ENCODE measurements at regions not wholly inside any gene's neighbourhood (a gene's known extent, or its start where the extent isn't known, plus 50 kb on each side); places are given as distances from the start of the nearest gene placed in this dataset.

DNA sequence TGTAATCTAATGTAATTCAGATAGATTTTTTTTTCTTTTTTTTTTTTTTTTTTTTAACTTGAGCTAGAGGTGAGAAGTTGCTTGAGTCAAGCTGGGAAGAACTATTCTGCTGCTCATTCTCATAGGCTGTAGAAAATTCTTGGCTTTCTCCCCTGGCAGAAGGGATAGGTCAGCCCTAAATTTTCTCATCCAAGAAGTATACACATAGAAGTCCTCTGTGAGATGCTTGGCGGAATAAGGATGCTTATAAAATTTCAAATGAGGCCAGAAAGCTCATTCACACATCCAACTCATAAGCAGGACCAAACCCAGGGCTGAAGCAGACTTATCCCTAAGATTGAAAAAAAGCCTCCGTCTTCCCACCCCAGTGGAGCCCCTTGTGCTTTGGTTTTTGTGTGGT lies 572.5 kb downstream of the SQOR start:
- no peak for DNase-seq (ENCODE audit: low read depth in 2 of 3, low spot score in 2 of 3)

DNA sequence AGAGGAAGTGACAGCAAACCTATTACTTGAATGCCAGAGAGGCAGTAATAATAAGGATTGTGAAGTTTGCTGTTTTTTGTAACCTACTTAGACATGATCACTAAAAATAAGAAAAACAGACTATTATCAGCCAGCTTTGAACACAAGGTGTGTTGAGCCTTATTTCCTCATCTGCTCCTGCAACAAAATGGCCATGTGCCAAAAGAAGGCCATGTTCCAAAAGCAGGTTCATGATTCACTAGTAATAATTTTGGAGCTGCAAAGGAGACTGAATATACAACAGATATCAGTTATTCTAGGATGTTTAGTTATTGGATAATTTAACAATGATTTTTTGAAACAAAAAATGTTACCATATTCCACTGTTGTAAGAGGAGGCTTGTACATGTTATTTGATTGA lies 578.7 kb downstream of the SQOR start:
- DNase-seq (ENCODE audit: low read depth in 2 of 3, low spot score in 2 of 3) = no peak

- no peak for DNase-seq (ENCODE audit: low read depth in 2 of 3, low spot score in 2 of 3)
Measured at GRCh38 chr15:46222826-46223225, 588.0 kb downstream of the SQOR start.

GRCh38 chr15:46229263-46229662 lies 594.4 kb downstream of the SQOR start:
- DNase-seq (ENCODE audit: low read depth in 2 of 3, low spot score in 2 of 3) = no peak

- DNase-seq (ENCODE audit: low read depth in 2 of 3, low spot score in 2 of 3) = no peak
Measured at GRCh38 chr15:46231786-46232185, 597.0 kb downstream of the SQOR start.

- DNase-seq (ENCODE audit: low read depth in 2 of 3, low spot score in 2 of 3) = no peak
Measured at GRCh38 chr15:46232471-46232870, 597.6 kb downstream of the SQOR start.

DNA sequence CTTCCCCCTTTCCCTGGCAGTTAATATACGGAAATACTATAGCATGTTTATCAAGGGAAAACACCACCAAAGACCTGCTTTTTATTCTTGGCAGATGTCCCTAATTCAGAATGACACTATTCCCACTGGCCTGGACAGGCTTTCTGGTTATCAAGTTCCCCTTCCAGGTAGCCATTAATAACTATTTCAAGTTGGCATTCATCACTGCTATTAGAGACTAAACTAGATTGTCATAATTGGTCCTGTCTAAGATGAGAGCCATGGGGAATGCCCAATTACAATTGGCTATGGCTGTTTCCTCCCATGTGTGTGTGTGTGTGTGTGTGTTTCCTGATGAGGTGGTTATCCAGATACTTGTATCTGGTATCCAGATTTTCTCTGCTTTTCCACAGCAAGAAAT lies 608.1 kb downstream of the SQOR start:
- DNase-seq (ENCODE audit: low read depth in 2 of 3, low spot score in 2 of 3) = no peak

DNA sequence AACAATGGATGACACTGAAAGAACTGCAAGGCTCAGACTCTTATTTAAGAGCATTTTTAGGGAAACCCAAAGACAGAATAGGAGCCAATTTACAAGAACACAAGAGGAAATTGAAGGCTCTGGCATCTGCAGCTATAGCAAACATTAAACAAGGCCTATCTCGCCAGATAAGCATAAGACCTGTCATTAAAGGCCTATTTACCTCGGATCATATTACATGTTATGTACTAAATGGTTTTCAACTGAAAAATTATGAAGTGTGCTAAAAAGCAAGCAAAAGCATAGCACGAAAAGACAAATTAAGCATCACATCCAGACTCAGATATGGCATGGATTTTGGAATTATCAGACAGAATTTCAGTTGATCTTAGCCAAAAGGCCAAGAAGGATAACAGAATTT lies 617.1 kb downstream of the SQOR start:
- no peak for DNase-seq (ENCODE audit: low read depth in 2 of 3, low spot score in 2 of 3)

GRCh38 chr15:46258056-46258455 lies 623.2 kb downstream of the SQOR start:
- DNase-seq (ENCODE audit: low read depth in 2 of 3, low spot score in 2 of 3) = no peak

DNA sequence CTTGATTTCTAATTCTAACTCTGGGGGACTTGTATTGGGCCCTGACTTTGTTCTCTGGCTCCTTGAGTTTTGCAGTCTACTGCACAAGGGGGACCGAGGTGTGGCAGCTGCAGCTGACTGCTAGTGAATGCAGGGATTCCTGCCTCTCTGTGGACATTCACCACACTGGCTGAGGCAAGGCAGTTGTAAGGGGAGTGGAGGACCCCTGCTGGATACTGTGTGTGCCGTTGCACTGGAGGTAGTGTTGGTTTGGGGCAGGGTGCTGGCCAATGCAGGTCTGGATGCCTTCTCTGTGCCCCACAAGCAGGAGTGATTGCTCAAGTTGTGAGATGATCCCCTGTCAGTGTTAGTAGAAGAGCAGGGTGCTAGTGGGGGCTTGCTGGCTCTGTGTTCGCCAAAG lies 626.1 kb downstream of the SQOR start:
- no peak for DNase-seq (ENCODE audit: low read depth in 2 of 3, low spot score in 2 of 3)

DNA sequence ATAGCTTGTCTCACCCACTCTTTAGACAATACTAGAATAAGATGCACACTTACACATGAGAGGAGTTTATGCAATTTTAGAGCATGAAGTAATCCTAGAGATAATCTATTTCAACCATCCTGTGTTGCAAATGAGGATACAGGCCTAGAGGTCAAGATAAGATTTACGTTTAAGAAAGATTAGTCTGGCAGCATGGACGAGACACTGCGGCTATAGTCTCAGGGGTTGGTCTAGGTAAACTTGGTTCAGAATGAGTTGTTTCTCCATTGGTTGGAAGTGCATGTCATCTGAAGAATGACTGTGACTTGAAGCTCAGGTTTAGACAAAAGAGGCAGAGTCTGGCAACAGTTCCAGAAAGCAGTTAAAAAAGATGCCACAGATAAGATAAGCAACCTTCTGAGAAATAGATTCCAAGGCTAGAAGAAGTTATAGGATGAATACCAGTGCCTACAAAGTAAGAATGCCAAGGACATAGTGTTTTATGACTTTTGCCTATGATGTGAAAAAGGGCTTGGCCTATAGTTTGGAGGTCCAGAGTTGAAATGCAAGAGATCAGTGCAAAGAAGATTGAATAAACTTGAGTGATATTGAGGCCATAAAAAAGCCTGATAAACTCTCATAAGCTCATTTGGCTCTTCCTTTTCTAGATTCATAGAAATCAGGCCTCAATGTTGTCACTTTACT lies 631.0 kb downstream of the SQOR start:
- no peak for DNase-seq (ENCODE audit: low read depth in 2 of 3, low spot score in 2 of 3)

DNA sequence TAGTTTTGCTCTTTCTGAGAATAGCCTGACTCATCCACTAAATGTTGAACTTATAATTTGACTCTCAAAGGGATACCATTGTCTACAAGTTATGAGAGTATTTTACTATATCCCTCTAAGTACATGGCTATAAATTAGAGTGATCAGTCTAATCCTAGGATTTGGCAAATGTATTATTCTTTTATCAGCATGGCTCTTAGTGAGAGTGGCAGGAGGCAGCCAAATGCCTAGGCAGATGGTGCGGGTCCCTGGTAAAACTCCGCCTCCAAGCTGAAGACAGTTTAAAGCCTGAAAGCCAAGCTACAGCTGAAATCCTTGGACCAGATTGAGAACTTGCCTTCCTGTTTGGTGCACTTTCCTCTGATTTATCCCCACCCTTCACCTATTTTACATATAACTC lies 631.8 kb downstream of the SQOR start:
- no peak for DNase-seq (ENCODE audit: low read depth in 2 of 3, low spot score in 2 of 3)

GRCh38 chr15:46270481-46271147 lies 635.8 kb downstream of the SQOR start:
- no peak for DNase-seq (ENCODE audit: low read depth in 2 of 3, low spot score in 2 of 3)

GRCh38 chr15:46275701-46276100 lies 640.9 kb downstream of the SQOR start:
- no peak for DNase-seq (ENCODE audit: low read depth in 2 of 3, low spot score in 2 of 3)

DNA sequence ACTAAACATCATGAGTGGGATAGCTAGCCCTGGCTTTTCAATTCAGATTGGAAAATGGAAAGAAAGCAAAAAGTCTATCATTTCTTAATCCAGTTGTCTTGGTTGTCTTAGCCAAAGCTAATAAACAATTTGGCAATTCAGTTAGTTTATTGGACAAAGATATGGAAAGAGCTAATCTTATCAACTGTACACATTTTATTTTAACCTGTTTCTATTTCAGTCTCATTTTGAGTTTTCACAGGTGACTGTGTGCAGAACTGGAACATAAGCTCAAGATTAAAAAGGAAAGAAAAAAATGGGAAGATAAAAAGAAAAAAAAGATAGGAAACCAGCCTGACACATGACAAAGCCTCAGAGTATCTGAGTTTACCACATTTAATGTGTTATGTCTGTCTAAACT lies 642.6 kb downstream of the SQOR start:
- no peak for DNase-seq (ENCODE audit: low read depth in 2 of 3, low spot score in 2 of 3)

- no peak for DNase-seq (ENCODE audit: low read depth in 2 of 3, low spot score in 2 of 3)
Measured at GRCh38 chr15:46278062-46278461, 643.2 kb downstream of the SQOR start.

DNA sequence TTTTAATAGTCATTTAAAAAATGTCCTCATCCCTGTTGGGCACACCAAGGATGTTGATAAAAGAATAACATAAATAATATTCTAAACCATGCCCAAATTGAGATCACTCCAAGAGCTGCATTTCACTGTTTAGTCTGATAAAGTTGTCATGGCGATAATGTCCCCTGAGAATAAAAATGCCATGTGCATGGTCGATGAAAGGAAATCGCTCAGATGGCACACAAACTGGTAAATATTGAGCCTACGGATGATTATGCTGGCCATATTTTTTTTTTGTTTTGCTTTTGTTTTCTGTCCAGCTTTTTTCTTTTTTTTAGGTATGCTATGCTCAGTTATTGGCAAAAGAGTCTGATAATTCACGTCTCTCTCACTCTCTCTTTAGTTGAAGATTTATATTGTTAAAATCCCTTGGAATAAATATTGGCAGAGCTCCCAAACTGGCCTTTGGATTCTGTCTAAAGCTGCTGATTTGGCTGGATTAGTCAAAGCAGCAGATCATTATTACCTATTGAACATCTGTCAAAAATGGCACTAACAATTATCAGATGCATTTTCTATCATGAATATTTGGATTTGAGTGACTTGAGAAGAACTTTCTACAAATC lies 643.8 kb downstream of the SQOR start:
- DNase-seq (ENCODE audit: low read depth in 2 of 3, low spot score in 2 of 3) = no peak

DNA sequence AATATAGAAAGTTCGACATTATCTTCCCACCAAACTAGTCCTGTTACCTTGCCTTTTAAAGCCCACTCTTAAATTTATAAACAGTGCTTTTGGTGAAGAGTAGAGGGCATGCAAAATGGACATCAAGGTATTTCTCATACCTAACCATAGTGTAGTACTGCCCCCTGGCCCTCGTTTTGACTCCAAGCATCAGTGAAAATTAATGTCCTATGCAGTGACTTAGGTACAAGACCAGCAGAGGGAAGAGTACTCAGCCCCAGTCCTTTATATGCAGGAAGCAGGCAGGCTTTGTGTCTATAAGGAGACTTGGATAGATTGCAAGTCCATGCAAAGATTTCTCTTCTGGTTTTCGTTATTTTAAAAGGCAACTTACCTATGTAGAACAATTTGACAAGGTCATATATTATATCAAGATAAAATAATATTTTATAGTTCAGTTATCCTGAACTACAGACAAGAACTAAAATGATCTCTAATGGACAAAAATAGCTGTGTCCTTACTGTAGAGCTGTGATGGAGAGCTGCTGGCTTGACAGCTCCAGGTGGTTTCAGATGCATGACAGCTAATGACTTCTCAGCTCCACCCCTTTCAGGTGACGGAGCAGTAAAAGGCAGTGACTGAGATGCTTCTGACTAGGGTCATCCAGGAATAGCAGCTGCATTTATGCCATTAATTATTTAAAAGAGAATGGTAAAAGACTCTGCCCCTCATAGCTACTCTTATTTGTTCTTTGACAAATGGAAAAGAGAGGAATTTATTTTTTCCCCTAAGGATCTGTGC lies 646.1 kb downstream of the SQOR start:
- no peak for DNase-seq (ENCODE audit: low read depth in 2 of 3, low spot score in 2 of 3)

DNA sequence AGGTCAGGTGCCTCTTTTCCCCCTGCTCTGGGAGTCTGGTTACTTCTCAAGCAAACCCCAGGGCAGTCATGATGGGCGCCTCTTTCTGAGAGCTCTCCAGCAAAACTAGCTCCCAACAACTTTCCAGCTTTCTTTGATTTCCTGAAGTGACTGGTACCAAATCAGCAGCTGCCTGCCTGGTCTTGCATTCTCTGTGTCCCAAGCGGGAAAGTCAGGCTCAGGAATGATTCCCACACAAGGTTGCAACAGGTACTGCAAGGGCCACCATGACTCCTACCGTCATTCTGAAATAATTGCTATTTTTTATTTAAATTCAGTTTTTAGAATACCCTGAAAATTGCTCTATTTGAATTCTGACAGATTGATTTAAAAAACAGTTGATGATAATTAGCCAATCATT lies 658.7 kb downstream of the SQOR start:
- no peak for DNase-seq (ENCODE audit: low read depth in 2 of 3, low spot score in 2 of 3)

GRCh38 chr15:46296002-46296401 lies 661.2 kb downstream of the SQOR start:
- no peak for DNase-seq (ENCODE audit: low read depth in 2 of 3, low spot score in 2 of 3)

DNA sequence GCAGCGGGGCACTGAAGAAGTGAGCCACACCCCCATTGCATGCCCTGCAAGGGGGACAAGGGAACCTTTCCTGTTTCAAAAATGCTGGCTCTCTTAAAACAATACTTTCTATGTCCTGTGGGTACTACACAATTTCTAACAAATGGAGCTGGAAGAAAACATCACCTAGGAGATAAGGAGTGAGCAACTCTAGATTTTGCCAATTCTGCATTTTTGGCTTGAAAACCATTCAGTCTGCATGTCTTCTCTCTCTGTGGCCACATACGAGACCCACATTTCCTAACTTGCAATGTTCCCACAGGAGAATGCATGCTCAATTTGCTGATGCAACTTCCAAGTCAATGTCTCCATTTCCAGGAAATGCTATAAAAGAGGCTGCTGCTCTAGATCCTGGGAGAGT lies 662.0 kb downstream of the SQOR start:
- no peak for DNase-seq (ENCODE audit: low read depth in 2 of 3, low spot score in 2 of 3)

DNA sequence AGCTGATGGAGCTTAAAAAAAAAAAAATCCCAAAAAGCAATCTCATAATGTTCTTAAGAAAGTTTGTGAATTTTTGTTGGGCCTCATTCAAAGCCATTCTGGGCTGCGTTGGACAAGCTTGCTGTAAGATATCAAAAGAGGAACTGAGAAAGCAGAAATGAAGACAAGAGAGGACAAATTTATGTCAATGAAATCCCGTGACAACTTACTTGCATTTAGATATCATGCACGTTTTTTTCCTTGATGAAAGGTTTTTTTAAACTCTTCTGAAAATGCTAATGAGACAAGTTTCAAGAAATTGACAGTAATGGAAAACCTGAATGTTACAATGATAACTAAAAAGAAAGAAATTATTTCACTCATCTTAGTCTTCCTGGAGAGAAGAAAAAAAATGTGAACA lies 662.9 kb downstream of the SQOR start:
- DNase-seq (ENCODE audit: low read depth in 2 of 3, low spot score in 2 of 3) = no peak
